A549 (cell line): ENCODE measurements at regions not wholly inside any gene's neighbourhood (a gene's known extent, or its start where the extent isn't known, plus 50 kb on each side); places are given as distances from the start of the nearest gene placed in this dataset.
"Not testable (repeated sequence)": the region's sequence is repeated elsewhere in the genome, so short reads cannot be mapped to it uniquely, and the experiment has no call there.

Experiments
- CTCF ChIP-seq: fragments of >200 bp; sonication (Bioruptor Twin); formaldehyde crosslinking; IDR thresholded peaks from 3 replicates; pipeline ENCODE4 v1.5.1; 2016
- ELK1 ChIP-seq: fragments of 150-350 bp; IDR thresholded peaks from 2 replicates; pipeline ENCODE4 v1.6.1; 2014; ENCODE audit warnings: low read depth, mild to moderate bottlenecking, low read length
- JUN ChIP-seq, 2 experiments: fragments of >200 bp; sonication (Bioruptor Twin); formaldehyde crosslinking; IDR thresholded peaks; 2 replicates in 1 of 2; 3 replicates in 1 of 2; pipeline ENCODE4 v1.6.1; 2016 to 2017
- JUNB ChIP-seq: fragments of >200 bp; sonication (Bioruptor Twin); formaldehyde crosslinking; IDR thresholded peaks from 2 replicates; pipeline ENCODE4 v1.6.1; 2016
- MAFK ChIP-seq: fragments of 450-650 bp; IDR thresholded peaks from 2 replicates; pipeline ENCODE4 v1.6.1; 2014; ENCODE audit not compliant: partially characterized antibody
- MAX ChIP-seq: IDR thresholded peaks from 2 replicates; pipeline ENCODE4 v1.6.1; 2012
- MYC ChIP-seq: IDR thresholded peaks from 2 replicates; pipeline ENCODE4 v1.6.1; 2012; ENCODE audit warnings: mild to moderate bottlenecking, inconsistent platforms, low read length, improper control_type of control experiment, borderline replicate concordance
- POLR2A ChIP-seq: IDR thresholded peaks from 2 replicates; pipeline ENCODE4 v1.6.1; 2012; ENCODE audit warnings: mild to moderate bottlenecking, low read length
- POLR2AphosphoS2 ChIP-seq: conservative IDR thresholded peaks from 2 replicates; pipeline ENCODE4 v1.6.1; 2012; ENCODE audit warnings: low read length, improper control_type of control experiment, inconsistent platforms
- RCOR1 ChIP-seq: fragments of 150-350 bp; IDR thresholded peaks from 2 replicates; pipeline ENCODE4 v1.6.1; 2014; ENCODE audit warnings: antibody characterized with exemption, low read length, low read depth
- REST ChIP-seq: fragments of 200-600 bp; sonication (generic); IDR thresholded peaks from 2 replicates; pipeline ENCODE4 v1.6.1; 2016; ENCODE audit warnings: antibody characterized with exemption, mild to moderate bottlenecking, moderate library complexity
- SMC3 ChIP-seq: fragments of >200 bp; sonication (Bioruptor Twin); formaldehyde crosslinking; IDR thresholded peaks from 3 replicates; pipeline ENCODE4 v1.6.1; 2018; ENCODE audit warnings: inconsistent platforms
- TP53 ChIP-seq: fragments of 250-450 bp; sonication (Bioruptor Pico); IDR thresholded peaks from 2 replicates; pipeline ENCODE4 v1.5.0; 2021; ENCODE audit warnings: mild to moderate bottlenecking, moderate library complexity
- ZC3H11A ChIP-seq: fragments of 450-650 bp; IDR thresholded peaks from 2 replicates; pipeline ENCODE4 v1.6.1; 2014; ENCODE audit warnings: antibody characterized with exemption, mild to moderate bottlenecking

GRCh38 chr7:76965731-76966548 is 66.2 kb downstream of the SPDYE17 start:
- not testable (repeated sequence) for TF ChIP-seq CTCF; MAFK; POLR2A; RCOR1; TP53 (CRISPR knock-in tag); ELK1; MYC; REST; SMC3; JUN (IDR thresholded peaks at IDR 0.05); MAX; JUNB; ZC3H11A; POLR2AphosphoS2
